C4-2B (cell line): ENCODE measurements at regions not wholly inside any gene's neighbourhood (a gene's known extent, or its start where the extent isn't known, plus 50 kb on each side); places are given as distances from the start of the nearest gene placed in this dataset.

Experiments used
- CTCF ChIP-seq: fragments of 450-650 bp; conservative IDR thresholded peaks from 2 replicates; pipeline ENCODE4 v1.5.1; 2017; ENCODE audit warnings: mild to moderate bottlenecking
- ZFX ChIP-seq: fragments of 450-650 bp; IDR thresholded peaks from 2 replicates; pipeline ENCODE4 v1.6.1; 2017

GRCh38 chr7:85275204-85275603, 88.3 kb upstream of the SEMA3D start:
- TF ChIP-seq CTCF = no peak
- no peak for TF ChIP-seq ZFX
